Neural progenitor cell (in vitro differentiated cells): ENCODE measurements at regions not wholly inside any gene's neighbourhood (a gene's known extent, or its start where the extent isn't known, plus 50 kb on each side); places are given as distances from the start of the nearest gene placed in this dataset.

Experiments used
- CTCF ChIP-seq: fragments of 200-600 bp; sonication (generic); IDR thresholded peaks from 2 replicates; pipeline ENCODE4 v1.5.1; 2017; ENCODE audit warnings: antibody characterized with exemption, mild to moderate bottlenecking
- EZH2 ChIP-seq: fragments of 200-600 bp; sonication (generic); IDR thresholded peaks from 2 replicates; pipeline ENCODE4 v1.6.1; 2017; ENCODE audit warnings: antibody characterized with exemption, mild to moderate bottlenecking, moderate library complexity

GRCh38 chr6:169363590-169363989 is 109.9 kb upstream of the THBS2 start:
- TF ChIP-seq CTCF = no peak
- TF ChIP-seq EZH2 = no peak
